DMS79 (cell line): ENCODE measurements at regions not wholly inside any gene's neighbourhood (a gene's known extent, or its start where the extent isn't known, plus 50 kb on each side); places are given as distances from the start of the nearest gene placed in this dataset.

Experiments used
- DNase-seq: peaks from one replicate; lab custom pipeline; 2025; lab: John Stamatoyannopoulos, UW

GRCh38 chr11:69431136-69431535, 50.3 kb upstream of the LINC01488 start:
- DNase-seq = no peak
